OCI-M1 (cell line): ENCODE measurements at regions not wholly inside any gene's neighbourhood (a gene's known extent, or its start where the extent isn't known, plus 50 kb on each side); places are given as distances from the start of the nearest gene placed in this dataset.
A peak's percentile ranks its signal among the peaks of the same experiment; 100 is the strongest.
"Not testable (repeated sequence)": the region's sequence is repeated elsewhere in the genome, so short reads cannot be mapped to it uniquely, and the experiment has no call there.

Experiments used
- DNase-seq: peaks from one replicate; lab custom pipeline; 2025; lab: John Stamatoyannopoulos, UW

GRCh38 chr2:156933645-156934225, 323.8 kb upstream of the GALNT5 start:
- no peak for DNase-seq

DNA sequence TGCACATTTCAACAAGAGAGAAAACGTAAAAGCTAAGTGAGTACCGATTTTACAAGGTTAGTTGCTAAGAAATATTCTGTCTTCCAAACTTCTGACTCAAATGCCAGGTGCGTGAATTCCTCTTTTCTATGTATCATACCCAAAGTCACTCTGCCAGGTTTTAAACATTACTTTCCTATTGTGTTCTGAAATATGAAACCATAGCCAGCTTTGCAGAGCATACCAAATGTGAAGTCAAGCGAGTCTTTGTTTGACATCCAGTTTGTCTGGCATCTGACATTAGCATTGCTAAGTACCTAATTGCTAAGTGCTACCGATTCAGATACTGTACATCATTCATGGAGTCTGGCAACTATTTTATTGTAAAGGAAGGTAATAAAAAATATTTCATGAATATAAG, 321.9 kb upstream of the GALNT5 start:
- no peak for DNase-seq

GRCh38 chr2:156937430-156937829, 320.1 kb upstream of the GALNT5 start:
- no peak for DNase-seq

- no peak for DNase-seq
Observed at GRCh38 chr2:156944871-156945270, 312.6 kb upstream of the GALNT5 start.

- no peak for DNase-seq
Observed at GRCh38 chr2:156947261-156947660, 310.2 kb upstream of the GALNT5 start.

- DNase-seq = no peak
Observed at GRCh38 chr2:156955701-156956100, 301.8 kb upstream of the GALNT5 start.

DNA sequence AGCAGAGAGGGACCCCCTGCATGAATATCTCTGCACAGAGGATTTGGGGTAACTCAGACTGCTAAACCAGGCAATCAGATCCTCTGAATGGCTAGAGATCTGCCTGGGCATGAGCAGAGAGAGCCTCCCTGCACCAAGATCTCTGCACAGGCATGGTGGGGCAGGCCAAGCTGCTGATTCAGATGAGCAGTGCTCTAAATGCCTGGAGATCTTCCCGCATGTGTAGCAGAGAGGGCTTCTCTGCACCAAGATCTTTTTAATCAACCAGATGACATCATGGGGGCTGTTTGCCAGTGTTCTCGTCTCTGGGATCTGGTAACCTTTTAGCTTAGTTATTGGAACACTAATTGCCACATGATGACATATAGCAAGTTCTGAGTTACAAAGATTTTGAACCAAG, 301.3 kb upstream of the GALNT5 start:
- DNase-seq = no peak

GRCh38 chr2:156958374-156958773, 299.1 kb upstream of the GALNT5 start:
- no peak for DNase-seq

- DNase-seq = no peak
Observed at GRCh38 chr2:156959481-156959880, 298.0 kb upstream of the GALNT5 start.

DNA sequence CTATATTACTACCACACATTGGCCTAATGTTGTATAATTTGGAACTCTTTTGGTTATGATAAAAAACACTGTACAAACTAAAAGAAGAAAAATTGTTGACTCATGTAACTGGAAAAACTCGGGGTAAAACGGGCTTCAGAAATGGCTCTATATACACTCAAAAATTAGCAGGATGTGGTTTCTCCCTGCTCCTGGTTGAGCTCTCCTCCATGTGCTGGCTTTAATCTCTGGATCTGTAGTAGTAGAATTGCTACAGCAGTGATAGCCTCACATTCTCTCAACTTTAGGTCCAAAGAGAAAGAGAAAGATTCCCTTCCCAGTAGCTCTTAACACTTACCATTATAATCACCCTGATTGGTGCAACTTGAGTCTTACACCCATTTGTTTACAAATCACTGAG, 274.9 kb upstream of the GALNT5 start:
- DNase-seq = peak; percentile 22

DNA sequence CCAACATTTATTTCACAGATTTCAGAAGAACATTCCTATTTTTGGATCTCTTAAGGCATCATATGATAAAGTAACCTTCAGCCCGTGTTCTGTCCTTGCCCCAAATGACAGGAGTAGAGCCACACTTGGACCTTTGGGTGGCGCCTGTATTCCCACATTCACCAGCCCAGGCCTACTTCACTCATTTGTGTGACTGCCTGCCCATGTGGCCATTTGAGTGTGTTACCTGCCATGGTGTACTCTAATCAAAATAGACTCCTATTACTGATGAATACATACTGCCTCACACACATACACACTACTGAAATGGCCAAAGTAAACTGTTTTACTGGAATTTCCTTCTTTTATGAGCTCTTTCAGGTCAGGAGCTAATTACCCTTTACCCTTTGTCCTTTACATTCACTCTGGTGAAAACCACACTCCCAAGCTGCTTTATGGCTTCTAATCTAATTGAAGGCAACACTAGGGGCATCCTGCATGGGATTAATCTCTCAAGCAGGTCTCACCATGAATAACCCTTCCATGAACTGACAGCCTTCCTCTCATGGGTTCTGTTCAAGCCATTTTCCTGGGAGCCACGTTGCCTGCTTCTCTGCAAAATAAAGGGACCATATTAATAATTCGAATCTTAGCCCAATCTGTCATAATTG, 271.0 kb upstream of the GALNT5 start:
- peak; percentile 14 for DNase-seq

DNA sequence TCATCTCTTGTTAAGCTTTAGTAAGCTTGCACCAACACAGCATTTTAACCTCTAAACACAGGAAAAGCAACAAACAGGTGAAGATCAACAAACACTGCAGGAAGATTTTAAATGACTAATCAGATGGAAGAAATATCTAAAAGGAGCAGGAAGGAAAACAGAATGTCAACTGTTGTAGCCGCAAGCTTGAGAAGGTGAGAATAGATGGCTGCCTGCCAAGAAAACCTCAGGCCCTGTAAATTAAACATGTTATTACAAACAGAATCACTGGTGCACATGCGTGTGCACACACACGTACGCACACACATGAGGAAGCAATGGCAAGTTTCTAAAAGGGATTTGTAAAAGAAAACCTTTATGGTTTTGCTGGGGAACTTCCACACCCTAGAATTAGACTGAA, 257.8 kb upstream of the GALNT5 start:
- DNase-seq = no peak

GRCh38 chr2:157004789-157005188, 252.7 kb upstream of the GALNT5 start:
- no peak for DNase-seq

DNA sequence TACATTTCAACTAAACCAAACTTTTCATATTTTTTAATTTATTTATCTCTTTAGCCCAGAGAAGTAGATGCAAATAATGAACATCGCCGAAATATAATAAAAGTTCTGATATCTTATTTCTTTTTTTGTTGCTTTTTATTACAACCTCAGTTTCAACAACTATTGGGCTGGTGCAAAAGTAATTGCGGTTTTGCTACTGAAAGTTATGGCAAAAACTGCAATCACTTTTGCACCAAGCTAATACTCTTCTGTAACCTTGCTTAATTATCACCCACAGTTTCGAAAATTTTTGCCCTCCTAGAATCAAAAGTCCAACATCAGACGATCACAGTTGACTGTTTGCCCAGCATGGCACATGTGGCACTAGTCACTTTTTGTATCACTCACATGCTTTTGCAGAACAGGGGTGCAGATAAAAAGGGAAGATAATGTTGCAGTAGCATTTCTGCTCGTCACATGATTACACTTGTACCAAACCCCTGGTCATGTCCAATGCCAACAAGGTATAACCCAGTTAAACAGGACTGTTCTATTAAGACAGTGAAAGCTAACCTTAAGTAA, 242.4 kb upstream of the GALNT5 start:
- DNase-seq = no peak

- DNase-seq = not testable (repeated sequence)
Observed at GRCh38 chr2:157023264-157023663, 234.2 kb upstream of the GALNT5 start.

DNA sequence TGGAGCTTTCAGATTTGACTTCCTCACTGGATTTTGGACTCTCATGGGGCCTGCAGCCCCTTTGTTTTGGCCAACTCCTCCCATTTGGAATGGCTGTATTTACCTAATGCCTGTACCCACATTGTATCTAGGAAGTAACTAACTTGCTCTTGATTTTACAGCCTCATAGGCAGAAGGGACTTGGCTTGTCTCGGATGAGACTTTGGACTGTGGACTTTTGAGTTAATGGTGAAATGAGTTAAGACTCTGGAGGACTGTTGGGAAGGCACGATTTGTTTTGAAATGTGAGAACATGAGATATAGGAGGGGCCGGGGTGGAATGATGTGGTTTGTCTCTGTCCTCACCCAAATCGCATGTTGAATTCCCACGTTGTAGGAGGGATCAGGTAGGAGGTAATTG, 233.4 kb upstream of the GALNT5 start:
- DNase-seq = no peak

GRCh38 chr2:157032017-157032416, 225.5 kb upstream of the GALNT5 start:
- no peak for DNase-seq

GRCh38 chr2:157036726-157037125, 220.8 kb upstream of the GALNT5 start:
- no peak for DNase-seq

GRCh38 chr2:157043786-157044185, 213.7 kb upstream of the GALNT5 start:
- DNase-seq = no peak

GRCh38 chr2:157046396-157046795, 211.1 kb upstream of the GALNT5 start:
- no peak for DNase-seq

GRCh38 chr2:157052685-157053224, 204.8 kb upstream of the GALNT5 start:
- DNase-seq = no peak

GRCh38 chr2:157053876-157054275, 203.6 kb upstream of the GALNT5 start:
- DNase-seq = no peak

DNA sequence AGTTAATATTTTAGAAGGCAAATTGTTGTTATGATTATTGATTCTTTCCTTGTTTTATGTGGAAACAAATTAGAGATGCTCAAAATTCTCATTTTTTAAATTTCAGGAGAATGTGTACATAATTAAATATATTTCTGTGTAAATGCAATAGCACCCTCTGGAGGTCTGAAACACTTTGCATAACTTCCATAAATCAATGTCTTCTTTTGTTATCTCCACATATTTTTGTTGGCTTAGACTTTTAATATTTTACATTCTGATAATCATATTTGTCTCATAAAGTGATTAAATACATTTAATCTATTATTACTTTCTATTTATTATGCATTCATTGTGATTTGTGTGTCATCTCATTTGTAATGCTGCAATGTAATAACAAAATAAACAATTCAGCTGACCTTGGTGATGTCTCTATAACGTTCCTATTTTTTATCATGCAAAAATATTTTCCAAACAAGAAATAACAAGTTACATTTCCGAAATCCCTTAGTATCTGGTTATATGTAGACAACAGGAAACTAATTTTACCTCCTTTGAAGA, 201.8 kb upstream of the GALNT5 start:
- peak; percentile 64 for DNase-seq
